IPS DF 4.7 (cell line): ENCODE measurements at regions not wholly inside any gene's neighbourhood (a gene's known extent, or its start where the extent isn't known, plus 50 kb on each side); places are given as distances from the start of the nearest gene placed in this dataset.
A peak's percentile ranks its signal among the peaks of the same experiment; 100 is the strongest.
"Not testable (repeated sequence)": the region's sequence is repeated elsewhere in the genome, so short reads cannot be mapped to it uniquely, and the experiment has no call there.

Experiments
- DNase-seq: peaks from one replicate; pipeline ENCODE4 v3.0.0-alpha.2; 2013; ENCODE audit warnings: low spot score; ENCODE audit errors: extremely low read depth

GRCh38 chr17:20387549-20387948 is 79.8 kb downstream of the LGALS9B start:
- not testable (repeated sequence) for DNase-seq

DNA sequence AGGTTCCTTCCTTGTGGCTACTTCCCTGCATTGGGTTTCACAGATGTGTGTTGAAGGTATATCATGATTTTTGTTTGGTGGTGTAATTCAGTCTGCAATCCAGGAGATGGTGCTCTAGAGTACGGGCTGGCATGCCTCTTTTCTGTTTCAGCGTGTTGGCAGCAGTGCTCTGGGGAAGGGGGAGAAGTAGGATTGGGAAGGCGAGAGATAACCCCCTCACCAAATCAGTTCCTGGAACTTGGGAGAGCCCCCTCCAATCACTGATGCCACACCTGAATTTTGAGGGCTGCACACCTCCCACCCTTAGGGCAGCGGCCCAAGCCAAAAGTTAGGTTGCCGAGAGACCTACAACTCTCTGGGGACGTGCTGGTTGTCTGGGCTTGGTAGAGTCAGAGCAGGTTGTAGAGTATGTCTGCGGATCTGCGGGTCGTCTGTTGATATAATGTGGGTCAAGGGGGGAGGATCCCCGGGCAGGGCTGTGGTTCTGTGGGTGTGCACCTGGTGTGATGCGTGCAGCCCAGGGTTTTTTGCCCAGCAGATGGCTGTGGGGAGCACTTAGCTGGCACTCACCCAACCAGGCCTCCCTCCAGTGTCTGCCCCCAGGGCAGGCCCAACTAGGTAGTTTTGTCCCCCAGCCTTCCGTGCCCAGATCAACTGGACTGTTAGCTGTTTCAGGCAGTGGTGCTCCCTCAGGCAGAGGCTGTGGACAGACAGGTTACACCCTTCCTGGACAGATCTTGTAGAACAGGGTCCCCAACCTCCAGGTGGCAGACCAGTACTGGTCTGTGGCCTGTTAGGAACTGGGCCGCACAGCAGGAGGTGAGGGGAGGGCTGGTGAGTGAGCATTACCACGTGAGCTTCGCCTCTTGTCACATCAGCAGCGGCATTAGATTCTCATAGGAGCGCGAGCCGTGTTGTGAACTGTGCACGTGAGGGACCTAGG is 85.7 kb downstream of the LGALS9B start:
- peak; percentile 14 for DNase-seq

GRCh38 chr17:20380625-20381024 is 86.7 kb downstream of the LGALS9B start:
- not testable (repeated sequence) for DNase-seq

- DNase-seq = not testable (repeated sequence)
Measured at GRCh38 chr17:20379251-20379650, 88.1 kb downstream of the LGALS9B start.

GRCh38 chr17:20376642-20377041 is 90.7 kb downstream of the LGALS9B start:
- not testable (repeated sequence) for DNase-seq

- DNase-seq = not testable (repeated sequence)
Measured at GRCh38 chr17:20375745-20376144, 91.6 kb downstream of the LGALS9B start.
